ENCODE measurements at regions not wholly inside any gene's neighbourhood (a gene's known extent, or its start where the extent isn't known, plus 50 kb on each side); places are given as distances from the start of the nearest gene placed in this dataset.

- no peak overlapping the region for H2BK15ac ChIP-seq (ENCODE audit: low read length)
- no peaks in the 10 kb centered on the region for H3K4me1 ChIP-seq (replicated peaks in 1 of 4; ENCODE audit: control insufficient read depth in 3 of 4, insufficient read depth in 4 of 4, low read length in 3 of 4)
- no peak overlapping the region for H2AFZ ChIP-seq (ENCODE audit: low read length)
- H3K27ac ChIP-seq (ENCODE audit: low read depth, low read length), result no peak overlapping the region
- no peaks in the 10 kb centered on the region for H3K9me3 ChIP-seq (ENCODE audit: insufficient read depth in 2 of 2, low read depth in 1 of 2, low read length in 1 of 2)
- H3K18ac ChIP-seq (ENCODE audit: extremely low read depth, low read length), result no peak overlapping the region
- ChIA-PET CTCF (ENCODE audit: partially characterized antibody) (interaction anchor here (0.8 to 2.1 kb wide), 2 partner anchors 18 to 65 kb away, joined by 3 to 6 read pairs; no protein-coding TSS in a partner anchor), POLR2A (ENCODE audit: partially characterized antibody) (no interaction called here)
- H3K4ac ChIP-seq (replicated peaks; ENCODE audit: insufficient read length, low read depth, low read length), result no peak overlapping the region
- no peak overlapping the region for H2BK12ac ChIP-seq (ENCODE audit: low read depth, low read length)
- no peaks in the 10 kb centered on the region for H3K36me3 ChIP-seq (ENCODE audit: control insufficient read depth in 2 of 4, insufficient read depth in 4 of 4, low read length in 3 of 4)
- FAIRE-seq, result no peak
- no peaks in the 10 kb centered on the region for H3K23me2 ChIP-seq (ENCODE audit: low read depth, low read length)
- H3K79me1 ChIP-seq (ENCODE audit: low read depth, low read length), result no peaks in the 10 kb centered on the region
- no peak overlapping the region for H3K56ac ChIP-seq (replicated peaks; ENCODE audit: insufficient read length, low read depth, low read length)
- no peak overlapping the region for H3K4me3 ChIP-seq (ENCODE audit: extremely low read depth in 1 of 4, insufficient read depth in 2 of 4, low read depth in 3 of 4, low read length in 4 of 4)
- no peaks in the 10 kb centered on the region for H4K20me1 ChIP-seq (replicated peaks in 1 of 2; ENCODE audit: control insufficient read depth in 1 of 2, insufficient read depth in 2 of 2, low read length in 2 of 2)
- H2BK20ac ChIP-seq (ENCODE audit: low read length), result no peak overlapping the region
- H3K79me2 ChIP-seq (ENCODE audit: control insufficient read depth in 1 of 2, insufficient read depth in 2 of 2, low read length in 2 of 2), result no peaks in the 10 kb centered on the region
- no peak overlapping the region for H2AK5ac ChIP-seq (ENCODE audit: low read depth, low read length)
- no peak overlapping the region for H3K4me2 ChIP-seq (ENCODE audit: insufficient read depth in 1 of 2, low read depth in 2 of 2, low read length in 2 of 2)
- no peak overlapping the region for H4K8ac ChIP-seq (ENCODE audit: extremely low read depth, insufficient read depth, low read length)
- no peak overlapping the region for H2BK5ac ChIP-seq (ENCODE audit: low read depth, low read length)
- no peak for DNase-seq (ENCODE audit: low read depth in 1 of 2, low spot score in 2 of 2)
- H4K91ac ChIP-seq (replicated peaks; ENCODE audit: insufficient read length, low read length), result no peak overlapping the region
- no peak overlapping the region for H3K14ac ChIP-seq (ENCODE audit: insufficient read length)
- no peaks in the 10 kb centered on the region for H3K27me3 ChIP-seq (replicated peaks in 1 of 4; ENCODE audit: control insufficient read depth in 3 of 4, extremely low read depth in 1 of 4, insufficient read depth in 3 of 4, low read length in 3 of 4)
- no peak overlapping the region for H3K9ac ChIP-seq (replicated peaks in 1 of 4; ENCODE audit: extremely low read depth in 1 of 4, low read depth in 3 of 4, low read length in 3 of 4)
- no peak overlapping the region for H4K5ac ChIP-seq (ENCODE audit: insufficient read length, low read depth, low read length)
- H3K23ac ChIP-seq (ENCODE audit: insufficient read length), result no peak overlapping the region
- no peak overlapping the region for H2BK120ac ChIP-seq (replicated peaks; ENCODE audit: low read depth, low read length)
- 93% methylated on average over 2 of the region's 2 CpGs; no CpG with 5 or more reads in 1 of the 2 experiments for WGBS, 2 experiments (ENCODE audit: extremely low coverage in 1 of 2, insufficient coverage in 1 of 2, insufficient read length in 1 of 2, insufficient replicate concordance in 2 of 2, low coverage in 1 of 2, low lambda C conversion rate in 2 of 2, missing lambda C conversion rate in 1 of 2)
- TF ChIP-seq PHF8 (conservative IDR thresholded peaks at IDR 0.05; ENCODE audit: low read depth, low read length) (no peak), FOSL1 (IDR thresholded peaks at IDR 0.05; ENCODE audit: insufficient read depth, low read depth, low read length) (no peak), HDAC2 (IDR thresholded peaks at IDR 0.05; ENCODE audit: borderline replicate concordance in 1 of 2, low read depth in 2 of 2, low read length in 2 of 2) (no peak), KDM1A (IDR thresholded peaks at IDR 0.05; ENCODE audit: borderline replicate concordance, low read length) (no peak), RXRA (IDR thresholded peaks at IDR 0.05; ENCODE audit: insufficient read depth, low read depth, low read length) (no peak), CBX8 (IDR thresholded peaks at IDR 0.05; ENCODE audit: borderline replicate concordance, low read depth, low read length) (no peak), GABPA (IDR thresholded peaks at IDR 0.05; ENCODE audit: borderline replicate concordance, insufficient read depth, low read length) (no peak), TBP (IDR thresholded peaks at IDR 0.05; ENCODE audit: low read depth, low read length) (no peak)
These were observed 1372.2 kb upstream of the TMEFF2 start for GRCh38 chr2:193566886-193567285.
